CD14-positive monocyte (primary cell): ENCODE measurements at regions not wholly inside any gene's neighbourhood (a gene's known extent, or its start where the extent isn't known, plus 50 kb on each side); places are given as distances from the start of the nearest gene placed in this dataset.
"Not testable (repeated sequence)": the region's sequence is repeated elsewhere in the genome, so short reads cannot be mapped to it uniquely, and the experiment has no call there.

Source experiments
- DNase-seq, 3 donors: peaks; one replicate each; pipeline ENCODE4 v3.0.0-alpha.2; 2011 to 2022
- H2AFZ ChIP-seq: 2 replicates; pipeline ENCODE4 v1.6.0; 2012; ENCODE audit warnings: mild to moderate bottlenecking, low read depth, low read length, inconsistent platforms; ENCODE audit not compliant: insufficient read depth, poor library complexity, severe bottlenecking
- H3K27ac ChIP-seq, 2 donors: 1 replicate in 1 of 2; 2 replicates in 1 of 2; pipeline ENCODE4 v1.5.1; 2012 to 2013; ENCODE audit warnings: low read length in 2 of 2, control low read depth in 1 of 2, inconsistent platforms in 1 of 2, low read depth in 1 of 2, mild to moderate bottlenecking in 1 of 2
- H3K27me3 ChIP-seq, 2 donors: one replicate each; pipeline versions ENCODE4 v1.6.0 to v1.6.1; 2011 to 2013; ENCODE audit warnings: low read length in 2 of 2; ENCODE audit not compliant: control insufficient read depth in 2 of 2, insufficient read depth in 2 of 2
- H3K36me3 ChIP-seq, 2 donors: replicated peaks in 1 of 2; 1 replicate in 1 of 2; 2 replicates in 1 of 2; pipeline versions ENCODE4 v1.5.1 to v1.6.1; 2012 to 2013; ENCODE audit warnings: low read length in 2 of 2, control low read depth in 1 of 2, inconsistent platforms in 1 of 2, mild to moderate bottlenecking in 1 of 2; ENCODE audit not compliant: insufficient read depth in 2 of 2, control insufficient read depth in 1 of 2
- H3K4me1 ChIP-seq, 2 donors: 1 replicate in 1 of 2; 2 replicates in 1 of 2; pipeline versions ENCODE4 v1.5.1 to v1.6.1; 2012 to 2013; ENCODE audit warnings: low read length in 2 of 2, control low read depth in 1 of 2, inconsistent platforms in 1 of 2, mild to moderate bottlenecking in 1 of 2, moderate library complexity in 1 of 2; ENCODE audit not compliant: insufficient read depth in 2 of 2, control insufficient read depth in 1 of 2
- H3K4me2 ChIP-seq: replicated peaks from 2 replicates; pipeline ENCODE3; 2012; ENCODE audit warnings: low read length, moderate library complexity, mild to moderate bottlenecking; ENCODE audit not compliant: poor library complexity, severe bottlenecking; ENCODE audit errors: extremely low read depth
- H3K4me3 ChIP-seq, 3 experiments: fragments of 200-600 bp in 1 of 3; sonication (generic) in 1 of 3; replicated peaks in 1 of 3; 1 replicate in 2 of 3; 2 replicates in 1 of 3; pipeline ENCODE4 v1.5.1; 2011 to 2013; ENCODE audit warnings: low read length in 3 of 3, mild to moderate bottlenecking in 3 of 3, control low read depth in 2 of 3, low read depth in 2 of 3, inconsistent platforms in 1 of 3, moderate library complexity in 1 of 3
- H3K79me2 ChIP-seq: 2 replicates; pipeline ENCODE4 v1.6.0; 2012; ENCODE audit warnings: mild to moderate bottlenecking, control low read depth, inconsistent platforms, low read length, moderate library complexity; ENCODE audit not compliant: insufficient read depth
- H3K9ac ChIP-seq: 2 replicates; pipeline ENCODE4 v1.6.0; 2017; ENCODE audit warnings: low read length, mild to moderate bottlenecking; ENCODE audit not compliant: insufficient read depth, poor library complexity, severe bottlenecking
- H3K9me3 ChIP-seq, 2 donors: replicated peaks in 1 of 2; 1 replicate in 1 of 2; 2 replicates in 1 of 2; pipeline versions ENCODE4 v1.5.1 to v1.6.1; 2012 to 2013; ENCODE audit warnings: low read length in 2 of 2, control low read depth in 1 of 2; ENCODE audit not compliant: control insufficient read depth in 1 of 2, insufficient read depth in 1 of 2
- H4K20me1 ChIP-seq: 2 replicates; pipeline ENCODE4 v1.6.0; 2012; ENCODE audit warnings: mild to moderate bottlenecking, low read length, control low read depth, moderate library complexity; ENCODE audit not compliant: insufficient read depth
- H3K27ac Mint-ChIP-seq, 7 donors: one replicate each; pipeline ENCODE4 v1.8.0; 2020; ENCODE audit warnings: mild to moderate bottlenecking in 7 of 7, mixed read lengths in 7 of 7, moderate library complexity in 6 of 7, inconsistent platforms in 2 of 7
- H3K27me3 Mint-ChIP-seq, 3 donors: one replicate each; pipeline ENCODE4 v1.8.0; 2021 to 2022; ENCODE audit warnings: low read depth in 3 of 3, mild to moderate bottlenecking in 3 of 3, mixed read lengths in 3 of 3, moderate library complexity in 3 of 3, inconsistent platforms in 1 of 3
- H3K36me3 Mint-ChIP-seq, 2 donors: one replicate each; pipeline ENCODE4 v1.8.0; 2020; ENCODE audit warnings: mixed read lengths in 2 of 2, inconsistent platforms in 1 of 2, mild to moderate bottlenecking in 1 of 2
- H3K4me1 Mint-ChIP-seq: one replicate; pipeline ENCODE4 v1.8.0; 2020; ENCODE audit warnings: mild to moderate bottlenecking, mixed read lengths
- H3K4me3 Mint-ChIP-seq, 2 donors: one replicate each; pipeline ENCODE4 v1.8.0; 2020; ENCODE audit warnings: mild to moderate bottlenecking in 2 of 2, mixed read lengths in 2 of 2, moderate library complexity in 1 of 2
- H3K9me3 Mint-ChIP-seq, 7 donors: one replicate each; pipeline ENCODE4 v1.8.0; 2020 to 2022; ENCODE audit warnings: mixed read lengths in 7 of 7, mild to moderate bottlenecking in 6 of 7, moderate library complexity in 6 of 7, inconsistent platforms in 2 of 7
- WGBS: methylation state at CpG from one replicate; pipeline ENCODE4 v1.1.5; 2013; ENCODE audit warnings: missing lambda C conversion rate; ENCODE audit not compliant: insufficient coverage; 5-methylcytosine and 5-hydroxymethylcytosine counted together
- intact Hi-C, 2 donors: fragments of 100-400 bp; cut with micrococcal nuclease; formaldehyde crosslinking; loops; one replicate each; pipeline versions ENCODE4 v1.15.0 to v1.15.1; 2023
- TF ChIP-seq, protein P1 (sequence below): fragments of 200-600 bp; IDR thresholded peaks from one replicate; pipeline ENCODE4 v1.8.0; 2022; ENCODE audit warnings: antibody characterized with exemption, mild to moderate bottlenecking

- Histone ChIP-seq H3K4me3 (no peak overlapping the region), H3K27ac (peak overlapping the region in 1 of 2 donors; percentile 39), H3K36me3 (no peaks in the 10 kb centered on the region), H4K20me1 (no peaks in the 10 kb centered on the region), H3K79me2 (no peaks in the 10 kb centered on the region), H3K9me3 (peaks cover 13 to 16% of the 10 kb centered on the region in 2 donors), H2AFZ (no peak overlapping the region), H3K27me3 (no peaks in the 10 kb centered on the region), H3K9ac (no peak overlapping the region), H3K4me2 (no peak overlapping the region), H3K4me1 (peaks cover 9 to 10% of the 10 kb centered on the region in 2 donors)
- peaks cover 0 to 5% of the 10 kb centered on the region in 2 donors for H3K36me3 Mint-ChIP-seq
- intact Hi-C loops: no loop called here
- H3K4me3 Mint-ChIP-seq: no peak overlapping the region
- WGBS: 100% methylated on average over 1 of the region's 1 CpG
- TF ChIP-seq, protein P1, sequence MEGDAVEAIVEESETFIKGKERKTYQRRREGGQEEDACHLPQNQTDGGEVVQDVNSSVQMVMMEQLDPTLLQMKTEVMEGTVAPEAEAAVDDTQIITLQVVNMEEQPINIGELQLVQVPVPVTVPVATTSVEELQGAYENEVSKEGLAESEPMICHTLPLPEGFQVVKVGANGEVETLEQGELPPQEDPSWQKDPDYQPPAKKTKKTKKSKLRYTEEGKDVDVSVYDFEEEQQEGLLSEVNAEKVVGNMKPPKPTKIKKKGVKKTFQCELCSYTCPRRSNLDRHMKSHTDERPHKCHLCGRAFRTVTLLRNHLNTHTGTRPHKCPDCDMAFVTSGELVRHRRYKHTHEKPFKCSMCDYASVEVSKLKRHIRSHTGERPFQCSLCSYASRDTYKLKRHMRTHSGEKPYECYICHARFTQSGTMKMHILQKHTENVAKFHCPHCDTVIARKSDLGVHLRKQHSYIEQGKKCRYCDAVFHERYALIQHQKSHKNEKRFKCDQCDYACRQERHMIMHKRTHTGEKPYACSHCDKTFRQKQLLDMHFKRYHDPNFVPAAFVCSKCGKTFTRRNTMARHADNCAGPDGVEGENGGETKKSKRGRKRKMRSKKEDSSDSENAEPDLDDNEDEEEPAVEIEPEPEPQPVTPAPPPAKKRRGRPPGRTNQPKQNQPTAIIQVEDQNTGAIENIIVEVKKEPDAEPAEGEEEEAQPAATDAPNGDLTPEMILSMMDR: no peak
- H3K27me3 Mint-ChIP-seq: peaks cover 0 to 2% (median 0%) of the 10 kb centered on the region in 3 donors
- DNase-seq: no peak
- H3K9me3 Mint-ChIP-seq: peaks cover 12 to 18% (median 14%) of the 10 kb centered on the region in 7 donors
- peak overlapping the region in 3 of 7 donors; percentile 23 to 80 (median 48) for H3K27ac Mint-ChIP-seq
- H3K4me1 Mint-ChIP-seq: peaks cover 9% of the 10 kb centered on the region
Measured at GRCh38 chr18:10354890-10355289, 99.5 kb upstream of the APCDD1 start.

GRCh38 chr18:10356999-10357398, 97.4 kb upstream of the APCDD1 start:
- H3K36me3 Mint-ChIP-seq, H3K27me3 Mint-ChIP-seq, H3K4me3 ChIP-seq, H3K79me2 ChIP-seq, H3K4me2 ChIP-seq, H3K27me3 ChIP-seq, H4K20me1 ChIP-seq, H3K4me3 Mint-ChIP-seq, DNase-seq, H3K4me1 Mint-ChIP-seq, intact Hi-C loops, H3K9ac ChIP-seq, H3K27ac ChIP-seq, H3K36me3 ChIP-seq, H2AFZ ChIP-seq: not testable (repeated sequence)
- Mint-ChIP-seq H3K27ac (peak overlapping the region in 1 of 7 donors; percentile 43), H3K9me3 (peaks cover 12 to 18% (median 14%) of the 10 kb centered on the region in 7 donors)
- peaks cover 9 to 10% of the 10 kb centered on the region in 2 donors for H3K4me1 ChIP-seq
- H3K9me3 ChIP-seq: peaks cover 13 to 16% of the 10 kb centered on the region in 2 donors
